Medulla oblongata (tissue), 1 donor: ENCODE measurements at regions not wholly inside any gene's neighbourhood (a gene's known extent, or its start where the extent isn't known, plus 50 kb on each side); places are given as distances from the start of the nearest gene placed in this dataset.

Experiments used
- DNase-seq: peaks from one replicate; pipeline ENCODE4 v3.0.0-alpha.2; 2015; ENCODE audit errors: extremely low spot score

DNA sequence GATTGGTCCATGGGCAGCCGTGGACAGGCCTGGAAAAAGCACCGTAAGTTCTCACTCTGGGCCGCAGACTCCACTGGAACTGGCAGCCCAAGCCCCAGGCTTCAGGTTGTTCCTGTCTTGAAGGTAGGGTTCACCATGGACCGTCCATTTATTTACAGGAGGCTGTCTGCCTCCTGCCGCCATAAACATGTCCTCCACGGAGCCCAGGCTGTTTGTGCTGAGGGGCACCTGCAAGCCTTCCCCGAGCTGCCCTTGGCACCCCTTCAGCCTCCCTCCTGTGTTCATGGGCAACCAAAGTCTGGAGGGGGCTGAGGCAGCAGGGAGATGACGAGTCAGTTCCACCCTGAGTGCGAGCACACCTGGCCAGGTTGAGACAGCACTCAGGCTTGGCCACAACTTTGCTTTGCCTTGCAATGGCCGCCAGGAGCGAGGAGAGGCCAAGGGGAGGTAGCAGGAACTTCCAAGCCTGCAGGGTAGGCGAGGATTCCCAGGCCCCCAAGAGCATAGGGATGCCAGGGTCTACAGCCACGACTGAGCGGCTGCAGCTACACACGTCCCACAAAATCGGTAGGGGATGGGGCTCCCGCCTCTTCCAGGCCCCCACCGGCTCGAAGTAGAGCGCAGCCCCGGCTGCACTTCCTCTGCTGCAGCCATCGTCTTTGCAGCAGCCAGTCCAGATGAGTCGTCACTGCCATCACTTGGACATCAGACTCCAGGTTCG lies 1625.6 kb upstream of the ACO1 start:
- no peak for DNase-seq

DNA sequence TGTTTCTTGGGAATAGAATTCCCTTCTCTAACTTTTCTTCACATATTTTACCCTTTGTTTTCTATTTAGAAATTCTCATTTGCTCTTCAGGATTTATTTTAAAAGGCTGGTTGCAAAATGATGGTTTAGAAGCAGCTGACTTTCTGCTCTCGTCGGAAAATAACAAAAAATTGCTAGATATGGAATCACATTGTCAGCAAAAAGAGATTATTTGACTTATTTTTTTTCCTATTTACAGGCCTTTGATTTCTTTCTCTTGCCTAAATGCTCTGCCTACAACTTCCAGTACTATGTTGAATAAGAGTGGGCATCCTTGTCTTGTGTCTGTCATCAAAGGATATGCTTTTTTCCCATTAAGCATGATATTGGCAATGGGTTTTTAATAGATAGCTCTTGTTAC lies 1619.1 kb upstream of the ACO1 start:
- DNase-seq: no peak

DNA sequence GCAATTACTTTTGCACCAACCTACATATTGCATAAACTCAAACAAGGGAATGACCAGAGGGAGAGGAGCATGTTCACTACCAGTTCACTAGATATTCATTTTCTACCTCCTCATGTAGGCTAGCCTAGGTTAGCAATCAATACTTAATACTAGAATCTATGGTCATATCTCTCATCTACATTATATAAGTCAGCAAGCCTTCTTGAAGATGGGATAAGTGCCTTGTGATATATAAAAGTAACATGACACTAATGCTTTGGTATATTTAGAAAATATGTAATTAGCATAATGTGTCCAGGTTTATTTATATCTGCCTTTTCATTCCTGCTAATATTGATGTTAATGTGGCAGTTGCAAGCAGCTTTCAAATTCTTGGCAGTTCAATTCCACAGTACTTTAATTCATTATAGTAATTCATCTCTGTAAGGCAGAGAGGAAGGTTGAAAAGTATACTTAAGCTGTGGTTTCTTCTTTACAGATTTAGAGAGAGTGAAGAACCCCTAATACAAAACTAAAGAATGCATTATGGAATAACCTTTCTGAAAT lies 1613.2 kb upstream of the ACO1 start:
- no peak for DNase-seq

DNA sequence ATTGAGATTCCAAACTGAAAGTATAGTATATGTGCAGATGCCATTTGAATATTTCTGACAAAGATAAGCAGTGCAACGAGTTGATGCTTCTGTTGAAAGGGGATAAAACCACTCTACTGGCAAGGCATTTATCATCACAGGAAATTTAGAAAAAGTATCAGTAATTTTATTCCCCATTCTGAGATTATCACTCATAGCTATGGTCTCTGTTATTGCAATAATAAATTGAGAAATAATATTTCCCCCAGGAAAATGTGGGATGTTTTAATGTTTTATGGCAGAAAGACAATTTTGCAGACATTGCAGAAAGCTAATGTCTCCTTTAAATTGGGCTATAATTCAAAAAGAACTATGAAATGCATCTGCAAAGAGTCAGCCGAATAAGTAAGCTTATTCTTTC lies 1612.7 kb upstream of the ACO1 start:
- no peak for DNase-seq

DNA sequence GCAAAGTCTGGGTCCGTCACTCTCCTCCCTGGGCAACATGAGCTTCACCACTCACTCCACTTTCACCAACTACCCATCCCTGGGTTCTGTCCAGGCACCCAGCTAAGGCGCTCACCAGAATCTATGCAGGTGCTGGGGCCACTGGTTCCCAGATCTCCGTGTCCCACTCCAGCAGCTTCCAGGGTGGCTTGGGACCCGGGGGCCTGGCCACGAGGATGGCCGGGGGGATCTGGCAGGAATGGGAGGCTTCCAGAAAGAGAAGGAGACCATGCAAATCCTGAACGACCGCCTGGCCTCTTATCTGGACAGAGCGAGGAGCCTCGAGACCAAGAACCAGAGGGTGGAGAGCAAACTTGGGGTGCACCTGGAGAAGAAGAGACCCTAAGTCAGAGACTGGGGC lies 1611.0 kb upstream of the ACO1 start:
- DNase-seq: no peak

DNA sequence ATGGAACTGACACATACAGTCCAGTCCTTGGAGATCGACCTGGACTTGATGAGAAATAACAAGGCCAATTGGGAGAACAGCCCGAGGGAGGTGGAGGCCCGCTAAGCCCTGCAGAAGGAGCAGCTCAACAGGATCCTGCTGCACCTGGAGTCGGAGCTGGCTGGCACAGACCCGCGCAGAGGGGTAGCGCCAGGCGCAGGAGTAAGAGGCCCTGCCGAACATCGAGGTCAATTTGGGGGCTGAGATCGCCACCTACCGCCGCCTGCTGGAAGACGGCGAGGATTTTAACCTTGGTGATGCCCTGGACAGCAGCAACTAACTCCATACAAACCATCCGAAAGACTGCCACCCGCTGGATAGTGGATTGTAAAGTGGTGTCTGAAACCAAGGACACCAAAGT lies 1610.1 kb upstream of the ACO1 start:
- DNase-seq: no peak

DNA sequence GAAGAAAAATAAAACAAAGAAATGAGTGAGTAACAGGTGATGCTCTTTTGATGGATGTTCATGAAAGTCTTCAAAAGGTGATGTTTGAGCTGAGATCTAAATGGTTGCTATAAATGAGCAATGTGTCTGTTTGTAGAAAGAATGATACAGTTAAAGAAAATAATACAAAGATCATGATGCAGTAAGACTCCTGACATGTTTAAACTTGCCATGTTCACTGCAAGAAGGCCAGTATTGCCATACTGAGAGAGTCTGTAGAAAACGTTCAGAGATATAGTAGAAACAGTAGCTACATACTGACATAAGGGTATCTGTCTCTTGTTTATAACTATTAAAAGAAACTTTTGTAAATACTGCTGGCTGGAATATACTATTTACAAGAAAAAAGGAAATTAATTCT lies 1609.2 kb upstream of the ACO1 start:
- DNase-seq: no peak

DNA sequence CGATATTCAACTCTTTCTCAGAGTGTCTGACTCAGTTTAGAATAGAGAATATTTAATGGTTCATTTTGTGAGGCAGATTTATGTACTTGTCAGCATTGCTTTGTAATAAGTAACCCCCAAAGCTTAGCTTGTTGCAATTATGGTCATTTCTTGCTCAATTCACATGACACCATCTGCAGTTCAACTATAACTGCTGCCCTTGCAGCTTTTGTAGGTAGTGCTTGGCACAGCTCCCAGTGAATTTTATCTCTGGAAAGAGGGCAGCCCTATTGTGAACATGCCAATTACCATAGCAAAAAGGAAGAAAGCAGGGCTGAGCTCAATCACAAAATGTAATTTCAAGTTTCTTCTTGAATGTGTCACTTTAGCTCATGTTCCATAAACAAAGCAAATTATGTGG lies 1587.7 kb upstream of the ACO1 start:
- DNase-seq: no peak

DNA sequence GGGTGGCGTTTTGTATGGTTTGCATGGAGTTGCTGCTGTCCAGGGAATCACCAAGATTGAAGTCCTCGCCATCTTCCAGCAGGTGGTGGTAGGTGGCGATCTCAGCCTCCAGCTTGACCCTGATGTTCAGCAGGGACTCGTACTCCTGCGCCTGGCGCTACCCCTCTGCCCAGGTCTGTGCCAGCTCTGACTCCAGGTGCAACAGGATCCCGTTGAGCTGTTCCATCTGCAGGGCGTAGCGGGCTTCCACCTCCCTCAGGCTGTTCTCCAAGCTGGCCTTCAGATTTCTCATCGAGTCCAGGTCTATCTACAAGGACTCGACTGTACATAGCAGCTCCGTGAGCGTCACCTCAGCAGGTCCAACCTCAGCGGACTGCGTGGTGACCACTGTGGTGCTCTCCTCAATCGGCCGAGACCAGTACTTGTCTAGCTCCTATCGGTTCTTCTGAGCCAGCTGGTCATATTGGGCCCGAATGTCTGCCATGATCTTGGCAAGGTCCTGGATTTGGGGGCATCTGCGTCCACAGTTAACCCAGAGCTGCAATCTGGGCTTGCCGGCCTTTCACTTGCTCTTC lies 1584.8 kb upstream of the ACO1 start:
- DNase-seq: no peak

DNA sequence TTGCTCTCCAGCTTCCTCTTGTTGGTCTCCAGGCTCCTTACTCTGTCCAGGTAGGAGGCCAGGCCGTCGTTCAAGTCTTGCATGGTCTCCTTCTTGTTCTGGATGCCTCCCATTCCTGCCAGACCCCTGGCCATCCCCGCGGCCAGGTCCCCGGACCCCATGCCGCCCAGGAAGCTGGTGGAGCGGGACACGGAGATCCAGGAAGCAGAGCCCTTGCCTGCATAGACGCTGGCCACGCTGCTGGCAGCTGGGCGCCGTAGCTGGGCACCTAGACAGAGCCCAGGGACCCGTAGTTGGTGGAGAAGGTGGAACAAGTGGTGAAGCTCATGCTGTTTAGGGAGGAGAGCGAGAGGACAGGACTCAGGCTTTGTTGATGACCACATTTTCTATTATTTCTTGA lies 1584.0 kb upstream of the ACO1 start:
- DNase-seq: no peak

DNA sequence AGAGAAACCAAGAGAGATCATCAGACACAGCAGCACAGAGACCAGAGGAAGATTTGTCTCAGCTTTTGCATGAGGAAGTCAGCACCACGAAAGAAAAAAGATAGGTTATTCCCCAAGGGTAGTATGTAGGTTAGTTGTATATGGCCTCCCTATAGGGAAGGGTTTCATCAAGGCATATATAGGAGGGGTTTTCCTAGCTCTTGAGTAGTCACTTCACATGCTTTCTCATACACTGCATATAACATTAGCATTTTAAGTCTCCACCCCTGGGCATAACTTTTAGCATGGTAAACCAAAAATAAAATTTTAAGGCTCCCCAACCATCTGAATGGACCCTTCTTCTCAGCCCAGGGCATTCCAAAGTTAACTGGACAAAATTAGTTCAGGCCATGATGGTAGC lies 1571.6 kb upstream of the ACO1 start:
- DNase-seq: no peak

DNA sequence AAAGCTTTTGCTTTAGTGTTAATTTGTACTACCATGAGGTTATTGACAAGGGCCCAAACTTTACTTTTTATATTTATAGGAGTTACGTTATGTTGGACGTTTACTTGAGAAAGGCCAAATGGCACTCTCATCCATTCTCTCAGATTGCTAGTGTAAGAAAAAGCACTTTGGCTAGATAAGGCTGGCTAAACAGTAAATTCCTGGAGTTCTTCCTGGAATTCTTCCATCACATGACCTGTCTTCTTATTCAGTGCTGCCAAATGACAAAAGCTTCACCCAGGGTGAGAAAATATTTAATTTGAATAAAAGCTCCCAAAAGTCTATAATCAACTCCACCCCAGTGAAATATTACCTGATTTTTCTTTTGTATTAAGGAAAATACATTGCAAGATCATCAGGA lies 1568.9 kb upstream of the ACO1 start:
- DNase-seq: no peak

DNA sequence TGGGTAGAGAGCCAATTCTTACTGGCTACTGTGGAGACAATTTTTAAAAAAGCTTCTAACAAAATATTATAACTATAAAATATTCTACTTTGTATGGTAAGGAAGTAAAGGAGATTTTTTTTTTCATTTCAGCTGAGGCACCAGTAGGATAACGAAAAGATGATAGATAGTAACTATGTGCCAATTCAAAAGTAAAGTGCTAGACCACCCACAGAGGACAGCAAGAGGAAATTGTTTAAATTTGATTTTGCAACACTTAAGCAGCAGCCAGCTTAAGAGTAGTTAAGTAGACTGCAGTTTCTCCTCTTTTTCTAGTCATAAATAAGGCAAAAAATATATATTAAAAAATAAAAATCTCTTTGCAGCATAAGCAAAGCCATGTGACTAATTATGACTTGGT lies 1539.3 kb upstream of the ACO1 start:
- DNase-seq: no peak

DNA sequence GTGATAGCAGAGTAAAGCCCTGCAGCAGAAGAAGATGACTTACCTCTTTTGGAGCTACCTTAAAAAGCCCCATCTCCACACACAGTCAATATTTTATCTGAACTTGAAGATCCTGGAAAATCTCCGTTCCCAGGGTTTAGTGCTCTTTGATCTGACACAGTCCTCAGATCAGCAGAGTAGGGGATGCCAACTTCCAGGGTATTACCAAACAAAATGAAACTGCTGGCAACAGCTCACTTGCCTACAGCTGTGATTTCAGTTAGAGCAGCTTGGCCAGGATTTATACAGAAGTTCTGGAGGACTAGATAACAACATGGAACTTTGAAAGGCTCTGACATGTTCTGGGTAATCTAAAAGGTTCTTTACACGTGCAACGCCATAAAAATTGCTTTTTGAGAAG lies 1537.8 kb upstream of the ACO1 start:
- peak; percentile 3 for DNase-seq

DNA sequence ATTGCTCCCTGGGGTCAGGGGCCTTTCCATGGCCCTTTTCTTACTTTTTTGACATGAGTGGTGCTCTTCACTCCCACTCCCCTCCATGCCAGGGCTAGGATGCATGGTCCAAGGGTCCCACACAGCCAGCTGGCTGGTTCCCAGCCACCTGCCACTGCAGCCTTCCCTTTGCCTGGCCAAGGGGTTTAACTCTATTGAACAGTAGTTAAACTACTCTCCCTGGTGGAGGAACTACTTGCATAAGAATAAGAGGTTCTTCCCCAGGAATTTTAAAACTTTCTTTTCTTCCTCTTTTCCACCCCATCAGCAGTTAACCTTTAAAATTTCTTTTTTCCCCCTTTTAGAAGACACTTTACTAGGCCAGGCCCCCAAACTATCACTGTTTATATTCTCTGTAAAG lies 1532.8 kb upstream of the ACO1 start:
- no peak for DNase-seq

DNA sequence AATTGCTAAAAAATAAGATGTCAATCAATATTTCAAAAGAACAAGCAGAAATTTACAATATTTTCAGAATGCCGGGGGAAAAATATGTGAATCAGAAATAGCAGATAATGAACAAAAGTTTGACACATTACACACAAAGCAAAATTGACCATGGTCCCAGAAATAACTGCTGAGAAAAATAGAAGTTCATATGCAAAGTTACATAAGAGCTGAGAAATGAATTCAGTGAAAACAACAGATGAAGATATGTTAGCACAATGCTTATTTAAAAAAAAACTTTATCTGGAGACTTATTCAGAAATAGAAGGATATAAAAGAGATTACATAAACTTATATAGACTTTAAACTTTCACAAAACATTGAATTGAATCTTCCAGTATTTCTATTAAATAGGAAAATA lies 1483.7 kb upstream of the ACO1 start:
- DNase-seq: no peak

DNA sequence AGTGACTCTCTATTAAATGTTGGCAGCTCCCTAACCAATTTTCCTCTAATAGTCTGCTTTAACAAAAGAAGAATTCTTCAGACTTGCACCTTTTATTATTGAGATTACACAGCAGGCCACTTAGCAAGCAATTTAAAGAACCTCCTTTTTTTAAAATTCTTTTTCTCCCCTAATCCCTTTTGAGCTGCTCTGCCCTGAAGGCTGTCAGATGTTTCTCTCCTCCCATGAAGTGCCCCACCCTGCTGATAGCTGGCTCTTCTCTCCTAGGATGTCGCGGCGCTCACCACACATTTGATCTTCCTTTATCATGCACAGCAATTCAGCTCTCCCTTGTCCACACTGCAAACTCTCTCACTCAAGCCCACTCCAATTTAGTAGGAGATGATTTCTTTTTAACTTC lies 1471.1 kb upstream of the ACO1 start:
- DNase-seq: no peak

DNA sequence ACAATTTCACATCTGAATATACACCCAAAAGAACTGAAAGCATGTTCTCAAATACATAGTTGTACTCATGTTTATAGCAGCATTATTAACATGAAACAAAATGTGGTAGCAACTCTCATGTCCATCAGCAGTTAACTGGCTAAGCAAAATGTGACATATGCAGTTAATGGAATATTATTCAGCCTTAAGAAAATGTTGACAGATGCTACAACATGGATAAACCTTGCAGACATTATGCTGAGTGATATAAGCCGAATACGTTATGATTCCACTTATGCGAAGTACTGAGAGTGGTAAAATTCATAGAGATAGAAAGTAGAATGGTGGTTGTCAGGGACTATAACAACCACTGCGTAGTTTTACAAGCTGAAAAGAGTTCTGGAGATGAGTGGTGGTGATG lies 1469.0 kb upstream of the ACO1 start:
- DNase-seq: no peak

DNA sequence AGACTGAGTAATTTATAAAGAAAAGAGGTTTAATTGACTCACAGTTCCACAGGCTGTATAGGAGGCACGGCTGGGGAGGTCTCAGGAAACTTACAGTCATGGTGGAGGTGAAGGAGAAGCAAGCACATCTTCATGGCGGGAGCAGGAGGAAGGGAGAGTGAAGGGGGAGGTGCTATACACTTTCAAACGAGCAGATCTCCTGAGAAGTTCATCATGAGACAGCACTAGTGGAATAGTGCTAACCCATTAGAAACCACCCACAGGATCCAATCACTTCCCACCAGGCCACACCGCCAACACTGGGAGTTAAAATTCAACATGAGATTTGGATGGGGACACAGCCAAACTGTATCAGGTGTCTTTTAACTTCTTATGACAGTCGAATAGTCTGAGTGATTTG lies 1459.3 kb upstream of the ACO1 start:
- no peak for DNase-seq

DNA sequence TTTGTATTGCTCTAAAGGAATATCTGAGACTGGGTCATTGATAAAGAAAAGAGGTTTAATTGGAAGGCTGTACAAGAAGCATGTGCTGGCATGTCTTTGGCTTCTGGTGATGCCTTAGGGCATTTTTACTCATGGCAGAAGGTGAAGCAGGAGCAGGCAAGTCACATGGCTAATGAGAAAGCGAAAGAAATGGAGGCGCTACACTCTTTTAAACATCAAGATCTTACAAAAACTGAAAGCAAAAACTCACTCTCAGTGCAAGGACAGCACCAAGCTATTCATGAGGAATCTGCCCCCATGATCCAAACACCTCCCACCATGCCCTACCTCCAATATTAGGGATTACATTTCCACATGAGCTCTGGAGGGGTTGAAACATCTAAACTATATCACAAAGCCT lies 1458.8 kb upstream of the ACO1 start:
- no peak for DNase-seq

DNA sequence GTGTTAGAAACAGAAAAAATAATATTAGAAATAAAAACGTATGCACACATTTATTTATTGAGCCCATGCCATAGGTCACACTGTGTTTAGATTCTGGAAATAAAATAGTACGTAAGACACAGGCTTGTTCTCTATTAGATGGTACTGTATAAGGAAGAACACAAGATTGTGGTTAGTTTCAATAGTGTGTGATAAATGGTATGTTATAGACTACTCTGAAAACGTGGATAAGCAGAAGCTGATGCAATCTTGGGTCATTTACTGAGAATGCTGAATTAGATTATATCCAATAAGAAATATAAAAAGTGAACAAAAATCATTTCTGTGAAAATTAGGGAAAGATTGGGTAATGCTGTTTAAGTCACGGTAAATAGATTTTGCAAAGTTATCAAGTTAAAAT lies 1456.4 kb upstream of the ACO1 start:
- DNase-seq: no peak

DNA sequence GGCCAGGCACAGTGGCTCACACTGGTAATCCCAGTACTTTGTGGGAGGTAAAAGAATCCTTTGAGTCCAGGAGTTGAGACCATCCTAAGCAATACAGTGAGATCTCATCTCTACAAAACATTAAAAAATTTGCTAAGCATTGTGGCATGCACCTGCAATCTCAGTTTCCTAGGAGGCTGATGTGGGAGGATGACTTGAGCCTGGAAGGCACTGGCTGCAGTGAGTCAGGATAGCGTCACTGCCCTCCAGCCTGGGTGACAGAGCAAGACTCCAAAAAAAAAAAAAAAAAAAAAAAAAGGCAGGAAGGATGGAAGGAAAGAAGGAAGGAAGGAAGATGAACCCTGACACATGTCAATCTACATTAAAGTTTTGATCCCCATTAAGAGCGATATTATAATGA lies 1452.2 kb upstream of the ACO1 start:
- no peak for DNase-seq

DNA sequence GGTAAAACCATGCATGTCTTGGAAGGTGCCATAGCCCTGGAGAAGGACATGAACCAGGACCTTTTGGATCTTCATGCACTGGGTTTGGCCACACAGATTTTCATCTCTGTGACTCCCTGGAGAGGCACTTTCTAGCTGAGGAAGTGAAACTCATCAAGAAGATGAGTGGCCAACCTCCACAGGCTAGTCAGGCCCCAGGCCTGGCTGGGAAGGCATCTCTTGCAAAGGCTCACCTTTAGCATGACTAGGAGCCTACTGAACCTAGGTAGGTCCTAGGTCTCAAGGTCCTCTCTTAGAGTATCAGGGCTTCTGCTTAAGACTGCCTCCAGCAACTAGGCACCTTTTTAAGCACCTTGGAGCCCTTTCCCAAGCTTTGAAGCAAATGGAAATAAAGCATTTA lies 1448.7 kb upstream of the ACO1 start:
- DNase-seq: no peak

DNA sequence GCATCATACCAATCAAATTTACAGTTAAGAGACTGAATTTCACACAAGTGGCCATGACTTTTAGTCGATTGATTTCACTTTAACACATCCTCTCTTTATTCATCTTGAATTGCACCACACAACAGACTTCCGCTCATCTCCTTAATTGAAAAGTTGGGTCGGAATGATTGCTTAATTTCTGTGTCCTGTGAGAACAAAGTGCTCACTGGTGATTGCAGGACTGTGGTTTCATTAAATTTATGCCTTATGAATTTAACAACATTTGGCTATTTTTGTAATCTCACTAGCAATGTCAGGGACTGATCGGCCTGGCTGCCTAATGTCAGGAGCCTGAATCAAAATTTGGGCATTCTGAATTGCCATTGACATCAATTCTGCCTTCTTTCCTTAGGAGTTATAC lies 1447.3 kb upstream of the ACO1 start:
- no peak for DNase-seq
